CD4-positive, alpha-beta memory T cell (primary cell): ENCODE measurements at regions not wholly inside any gene's neighbourhood (a gene's known extent, or its start where the extent isn't known, plus 50 kb on each side); places are given as distances from the start of the nearest gene placed in this dataset.

Experiments
- CTCF ChIA-PET: fragments of 350-600 bp; sonication (Branson Sonifier 250); formaldehyde crosslinking; loops from one replicate; lab custom pipeline; 2021; ENCODE audit warnings: inconsistent platforms; ENCODE audit not compliant: partially characterized antibody; lab: Charles Lee
- POLR2A ChIA-PET: fragments of 350-600 bp; sonication (Branson Sonifier 250); formaldehyde crosslinking; loops from one replicate; lab custom pipeline; 2021; ENCODE audit not compliant: partially characterized antibody; lab: Charles Lee
- DNase-seq, 5 donors: peaks; one replicate each; pipeline versions ENCODE4 v3.0.0 to v3.0.0-alpha.2; 2020 to 2022; ENCODE audit warnings: mixed read lengths in 1 of 5
- H3K27ac ChIP-seq: one replicate; pipeline ENCODE4 v1.7.0; 2013; ENCODE audit warnings: low read depth, low read length
- H3K27me3 ChIP-seq: 2 replicates; pipeline ENCODE4 v1.7.0; 2013; ENCODE audit warnings: mild to moderate bottlenecking, low read length, moderate library complexity; ENCODE audit not compliant: insufficient read depth
- H3K36me3 ChIP-seq: 2 replicates; pipeline ENCODE4 v1.7.0; 2013; ENCODE audit warnings: mild to moderate bottlenecking, low read length, moderate library complexity; ENCODE audit not compliant: insufficient read depth
- H3K4me1 ChIP-seq: 2 replicates; pipeline ENCODE4 v1.7.0; 2013; ENCODE audit warnings: mild to moderate bottlenecking, low read length, moderate library complexity; ENCODE audit not compliant: insufficient read depth
- H3K4me3 ChIP-seq, 2 donors: one replicate each; pipeline ENCODE4 v1.7.0; 2013; ENCODE audit warnings: low read length in 2 of 2, mild to moderate bottlenecking in 1 of 2
- H3K9me3 ChIP-seq, 2 donors: one replicate each; pipeline ENCODE4 v1.7.0; 2013; ENCODE audit warnings: low read length in 2 of 2, control low read depth in 1 of 2; ENCODE audit not compliant: control insufficient read depth in 1 of 2
- H3K27ac Mint-ChIP-seq, 7 donors: one replicate each; pipeline ENCODE4 v1.8.0; 2020 to 2021; ENCODE audit warnings: mixed read lengths in 7 of 7, mild to moderate bottlenecking in 6 of 7, inconsistent platforms in 3 of 7, moderate library complexity in 3 of 7
- H3K27me3 Mint-ChIP-seq, 2 donors: one replicate each; pipeline ENCODE4 v1.8.0; 2020 to 2021; ENCODE audit warnings: mixed read lengths in 2 of 2
- H3K36me3 Mint-ChIP-seq, 2 donors: one replicate each; pipeline ENCODE4 v1.8.0; 2020 to 2021; ENCODE audit warnings: mixed read lengths in 2 of 2, inconsistent platforms in 1 of 2, mild to moderate bottlenecking in 1 of 2
- H3K4me1 Mint-ChIP-seq, 4 donors: one replicate each; pipeline ENCODE4 v1.8.0; 2020 to 2021; ENCODE audit warnings: mixed read lengths in 4 of 4, mild to moderate bottlenecking in 1 of 4
- H3K4me3 Mint-ChIP-seq, 8 donors: one replicate each; pipeline ENCODE4 v1.8.0; 2020 to 2021; ENCODE audit warnings: mixed read lengths in 8 of 8, mild to moderate bottlenecking in 7 of 8, moderate library complexity in 6 of 8, inconsistent platforms in 3 of 8
- H3K9me3 Mint-ChIP-seq, 8 donors: one replicate each; pipeline ENCODE4 v1.8.0; 2020 to 2021; ENCODE audit warnings: mixed read lengths in 8 of 8, mild to moderate bottlenecking in 5 of 8, inconsistent platforms in 3 of 8, moderate library complexity in 1 of 8
- intact Hi-C: fragments of 100-400 bp; cut with micrococcal nuclease; formaldehyde crosslinking; loops from one replicate; pipeline ENCODE4 v1.15.1; 2023

GRCh38 chr13:34478376-34478775 is 463.7 kb upstream of the NBEA start:
- Mint-ChIP-seq H3K4me1 (no peaks in the 10 kb centered on the region), H3K36me3 (no peaks in the 10 kb centered on the region), H3K27me3 (no peaks in the 10 kb centered on the region), H3K27ac (no peak overlapping the region), H3K9me3 (peaks cover 0 to 3% (median 0%) of the 10 kb centered on the region in 8 donors), H3K4me3 (no peak overlapping the region)
- DNase-seq = no peak
- POLR2A ChIA-PET = no interaction called here
- Histone ChIP-seq H3K4me3 (no peak overlapping the region), H3K36me3 (no peaks in the 10 kb centered on the region), H3K27me3 (no peaks in the 10 kb centered on the region), H3K4me1 (no peaks in the 10 kb centered on the region), H3K27ac (no peak overlapping the region), H3K9me3 (no peaks in the 10 kb centered on the region)
- CTCF ChIA-PET = no interaction called here
- intact Hi-C loops = no loop called here

GRCh38 chr13:34502011-34502410 is 440.1 kb upstream of the NBEA start:
- intact Hi-C loops = no loop called here

GRCh38 chr13:34502621-34503020 is 439.4 kb upstream of the NBEA start:
- no peaks in the 10 kb centered on the region for H3K4me1 ChIP-seq
- H3K27ac Mint-ChIP-seq = no peak overlapping the region
- intact Hi-C loops = no loop called here
- no peaks in the 10 kb centered on the region for H3K36me3 Mint-ChIP-seq
- no peaks in the 10 kb centered on the region for H3K9me3 ChIP-seq
- ChIA-PET POLR2A (no interaction called here), CTCF (no interaction called here)
- H3K9me3 Mint-ChIP-seq = peaks cover 0 to 6% (median 4%) of the 10 kb centered on the region in 8 donors
- H3K4me1 Mint-ChIP-seq = no peaks in the 10 kb centered on the region
- no peaks in the 10 kb centered on the region for H3K27me3 Mint-ChIP-seq
- H3K36me3 ChIP-seq = no peaks in the 10 kb centered on the region
- H3K4me3 Mint-ChIP-seq = no peak overlapping the region
- H3K4me3 ChIP-seq = no peak overlapping the region
- H3K27me3 ChIP-seq = no peaks in the 10 kb centered on the region
- no peak overlapping the region for H3K27ac ChIP-seq
- DNase-seq = no peak

More at GRCh38 chr13:34502011-34502410, 440.1 kb upstream of the NBEA start:
- Mint-ChIP-seq H3K27ac (no peak overlapping the region), H3K27me3 (no peaks in the 10 kb centered on the region), H3K4me1 (no peaks in the 10 kb centered on the region), H3K4me3 (no peak overlapping the region), H3K9me3 (peaks cover 0 to 6% (median 1%) of the 10 kb centered on the region in 8 donors), H3K36me3 (no peaks in the 10 kb centered on the region)
- CTCF ChIA-PET = no interaction called here
- H3K36me3 ChIP-seq = no peaks in the 10 kb centered on the region
- H3K4me3 ChIP-seq = no peak overlapping the region
- no peak for DNase-seq
- POLR2A ChIA-PET = no interaction called here
- no peaks in the 10 kb centered on the region for H3K4me1 ChIP-seq
- H3K27me3 ChIP-seq = no peaks in the 10 kb centered on the region
- no peak overlapping the region for H3K27ac ChIP-seq
- H3K9me3 ChIP-seq = no peaks in the 10 kb centered on the region

DNA sequence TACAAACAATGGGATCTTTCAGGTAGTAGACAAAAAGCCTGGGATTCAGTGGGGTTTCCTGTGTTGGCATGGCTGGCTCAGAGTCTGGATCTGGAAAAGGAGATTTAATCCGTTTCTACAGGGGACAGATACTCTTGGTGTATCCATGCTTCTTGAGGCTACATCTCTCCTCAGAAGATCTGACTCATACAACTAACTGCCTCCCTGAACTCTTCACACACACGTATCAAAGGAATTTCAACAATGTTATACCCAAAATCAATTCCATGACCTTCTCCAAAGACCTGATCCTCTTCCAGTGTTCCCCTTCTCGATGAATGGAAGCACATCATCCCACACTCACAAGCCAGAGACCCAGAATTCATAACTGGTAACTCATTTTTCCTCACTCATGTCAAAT is 435.3 kb upstream of the NBEA start:
- Mint-ChIP-seq H3K27me3 (no peaks in the 10 kb centered on the region), H3K4me1 (no peaks in the 10 kb centered on the region), H3K9me3 (peaks cover 0 to 19% (median 4%) of the 10 kb centered on the region in 8 donors), H3K4me3 (no peak overlapping the region), H3K27ac (no peak overlapping the region), H3K36me3 (no peaks in the 10 kb centered on the region)
- H3K27ac ChIP-seq = no peak overlapping the region
- ChIA-PET CTCF (no interaction called here), POLR2A (no interaction called here)
- no peaks in the 10 kb centered on the region for H3K27me3 ChIP-seq
- intact Hi-C loops = no loop called here
- no peaks in the 10 kb centered on the region for H3K9me3 ChIP-seq
- H3K36me3 ChIP-seq = no peaks in the 10 kb centered on the region
- H3K4me1 ChIP-seq = no peaks in the 10 kb centered on the region
- no peak for DNase-seq
- H3K4me3 ChIP-seq = no peak overlapping the region

DNA sequence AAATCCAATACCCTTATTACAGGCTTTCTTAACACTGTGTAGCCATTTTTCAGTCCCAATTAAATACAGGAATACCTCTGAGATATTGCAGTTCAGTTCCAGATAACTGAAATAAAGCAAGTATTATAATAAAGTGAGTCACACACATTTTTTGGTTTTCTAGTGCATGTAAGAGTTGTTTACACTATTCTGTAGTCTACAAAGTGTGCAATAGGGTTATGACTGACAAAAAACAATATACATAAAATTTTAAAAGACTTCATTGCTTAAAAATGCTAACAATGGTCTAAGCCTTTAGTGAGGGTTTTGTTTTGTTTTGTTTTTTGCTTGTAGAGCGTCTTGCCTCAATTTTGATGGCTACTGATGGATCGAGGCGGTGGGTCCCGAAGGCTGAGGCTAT is 434.4 kb upstream of the NBEA start:
- Mint-ChIP-seq H3K4me1 (no peaks in the 10 kb centered on the region), H3K27ac (no peak overlapping the region), H3K36me3 (no peaks in the 10 kb centered on the region), H3K4me3 (no peak overlapping the region), H3K27me3 (no peaks in the 10 kb centered on the region), H3K9me3 (peaks cover 0 to 19% (median 4%) of the 10 kb centered on the region in 8 donors)
- H3K4me1 ChIP-seq = no peaks in the 10 kb centered on the region
- DNase-seq = no peak
- intact Hi-C loops = no loop called here
- no peaks in the 10 kb centered on the region for H3K27me3 ChIP-seq
- ChIA-PET POLR2A (no interaction called here), CTCF (no interaction called here)
- no peaks in the 10 kb centered on the region for H3K9me3 ChIP-seq
- no peak overlapping the region for H3K4me3 ChIP-seq
- H3K27ac ChIP-seq = no peak overlapping the region
- H3K36me3 ChIP-seq = no peaks in the 10 kb centered on the region

- Mint-ChIP-seq H3K9me3 (peaks cover 0 to 18% (median 4%) of the 10 kb centered on the region in 8 donors), H3K4me1 (no peaks in the 10 kb centered on the region), H3K4me3 (no peak overlapping the region), H3K27ac (no peak overlapping the region), H3K36me3 (no peaks in the 10 kb centered on the region), H3K27me3 (peaks cover 0 to 1% of the 10 kb centered on the region in 2 donors)
- ChIA-PET POLR2A (no interaction called here), CTCF (no interaction called here)
- intact Hi-C loops = no loop called here
- H3K4me1 ChIP-seq = no peaks in the 10 kb centered on the region
- no peak overlapping the region for H3K4me3 ChIP-seq
- no peaks in the 10 kb centered on the region for H3K9me3 ChIP-seq
- H3K27me3 ChIP-seq = no peaks in the 10 kb centered on the region
- H3K36me3 ChIP-seq = no peaks in the 10 kb centered on the region
- no peak overlapping the region for H3K27ac ChIP-seq
- DNase-seq = no peak
These were observed 429.3 kb upstream of the NBEA start for GRCh38 chr13:34512817-34513216.

DNA sequence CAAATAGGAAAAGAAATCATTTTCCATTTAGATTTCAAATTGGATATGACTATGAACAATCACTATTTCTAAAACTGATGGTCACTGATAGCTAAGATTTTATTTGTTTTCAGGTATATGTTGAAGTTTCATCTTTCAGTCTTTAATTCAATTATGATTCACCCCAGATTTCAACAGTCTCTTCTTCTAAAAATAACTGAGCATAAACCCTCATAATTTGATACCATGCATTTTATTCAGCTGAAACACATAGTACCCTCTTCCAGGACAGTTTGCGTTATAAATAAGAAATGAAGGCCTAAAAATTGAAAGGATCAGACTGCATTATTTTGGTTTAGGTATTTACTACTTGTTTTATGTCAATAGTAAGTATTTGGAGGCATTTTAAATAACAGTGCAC is 428.5 kb upstream of the NBEA start:
- ChIA-PET CTCF (no interaction called here), POLR2A (no interaction called here)
- Histone ChIP-seq H3K27ac (no peak overlapping the region), H3K27me3 (no peaks in the 10 kb centered on the region), H3K4me3 (no peak overlapping the region), H3K9me3 (no peaks in the 10 kb centered on the region), H3K36me3 (no peaks in the 10 kb centered on the region), H3K4me1 (no peaks in the 10 kb centered on the region)
- H3K36me3 Mint-ChIP-seq = no peaks in the 10 kb centered on the region
- H3K4me3 Mint-ChIP-seq = no peak overlapping the region
- H3K27ac Mint-ChIP-seq = no peak overlapping the region
- peaks cover 0 to 15% (median 4%) of the 10 kb centered on the region in 8 donors for H3K9me3 Mint-ChIP-seq
- H3K27me3 Mint-ChIP-seq = peaks cover 0 to 1% of the 10 kb centered on the region in 2 donors
- intact Hi-C loops = no loop called here
- no peaks in the 10 kb centered on the region for H3K4me1 Mint-ChIP-seq
- no peak for DNase-seq

DNA sequence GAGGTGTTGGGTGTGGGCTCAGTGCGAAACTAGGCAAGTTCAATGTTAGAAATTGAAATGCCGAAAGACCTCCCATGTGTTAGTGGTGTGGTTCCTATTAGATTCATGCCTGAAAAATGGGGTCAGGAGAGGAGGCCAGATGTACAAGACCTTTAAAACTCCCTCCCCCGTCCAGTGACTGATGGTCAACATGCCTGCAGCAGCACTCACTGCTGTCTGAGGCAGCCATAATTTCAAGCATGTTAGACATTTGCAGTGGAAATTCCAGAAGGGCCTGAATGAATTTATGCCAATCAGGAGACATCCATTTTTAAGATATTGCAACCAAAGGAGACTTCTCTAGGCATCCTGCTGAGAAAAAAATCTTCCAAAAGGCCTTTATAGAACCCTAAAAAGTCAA is 426.9 kb upstream of the NBEA start:
- no peaks in the 10 kb centered on the region for H3K36me3 ChIP-seq
- no peaks in the 10 kb centered on the region for H3K36me3 Mint-ChIP-seq
- CTCF ChIA-PET = no interaction called here
- H3K27ac ChIP-seq = no peak overlapping the region
- H3K27me3 Mint-ChIP-seq = peaks cover 0 to 1% of the 10 kb centered on the region in 2 donors
- H3K27ac Mint-ChIP-seq = no peak overlapping the region
- no peaks in the 10 kb centered on the region for H3K9me3 ChIP-seq
- peaks cover 0 to 13% (median 3%) of the 10 kb centered on the region in 8 donors for H3K9me3 Mint-ChIP-seq
- POLR2A ChIA-PET = no interaction called here
- no peak overlapping the region for H3K4me3 ChIP-seq
- no peak for DNase-seq
- no peak overlapping the region for H3K4me3 Mint-ChIP-seq
- no peaks in the 10 kb centered on the region for H3K4me1 ChIP-seq
- no peaks in the 10 kb centered on the region for H3K27me3 ChIP-seq
- intact Hi-C loops = no loop called here
- no peaks in the 10 kb centered on the region for H3K4me1 Mint-ChIP-seq
